Peyer's patch (tissue), 4 donors: ENCODE measurements at regions not wholly inside any gene's neighbourhood (a gene's known extent, or its start where the extent isn't known, plus 50 kb on each side); places are given as distances from the start of the nearest gene placed in this dataset.

Experiments
- CTCF ChIP-seq, 6 experiments: fragments of 450-650 bp in 4 of 6; fragments of 200-600 bp in 2 of 6; sonication (generic) in 1 of 6; IDR thresholded peaks; one replicate each; pipeline ENCODE4 v1.5.1; 2017 to 2019; ENCODE audit warnings: antibody characterized with exemption in 6 of 6, mild to moderate bottlenecking in 3 of 6, moderate library complexity in 1 of 6
- POLR2A ChIP-seq, 2 donors: fragments of 450-650 bp; IDR thresholded peaks; one replicate each; pipeline ENCODE4 v1.5.1; 2017; ENCODE audit warnings: antibody characterized with exemption in 2 of 2, mild to moderate bottlenecking in 2 of 2, moderate library complexity in 2 of 2

GRCh38 chr2:175855236-175855635 lies 146.8 kb downstream of the LNPK start:
- TF ChIP-seq POLR2A (IDR thresholded peaks at IDR 0.05) (no peak), CTCF (IDR thresholded peaks at IDR 0.05) (no peak)
